ENCODE measurements at regions not wholly inside any gene's neighbourhood (a gene's known extent, or its start where the extent isn't known, plus 50 kb on each side); places are given as distances from the start of the nearest gene placed in this dataset.

DNA sequence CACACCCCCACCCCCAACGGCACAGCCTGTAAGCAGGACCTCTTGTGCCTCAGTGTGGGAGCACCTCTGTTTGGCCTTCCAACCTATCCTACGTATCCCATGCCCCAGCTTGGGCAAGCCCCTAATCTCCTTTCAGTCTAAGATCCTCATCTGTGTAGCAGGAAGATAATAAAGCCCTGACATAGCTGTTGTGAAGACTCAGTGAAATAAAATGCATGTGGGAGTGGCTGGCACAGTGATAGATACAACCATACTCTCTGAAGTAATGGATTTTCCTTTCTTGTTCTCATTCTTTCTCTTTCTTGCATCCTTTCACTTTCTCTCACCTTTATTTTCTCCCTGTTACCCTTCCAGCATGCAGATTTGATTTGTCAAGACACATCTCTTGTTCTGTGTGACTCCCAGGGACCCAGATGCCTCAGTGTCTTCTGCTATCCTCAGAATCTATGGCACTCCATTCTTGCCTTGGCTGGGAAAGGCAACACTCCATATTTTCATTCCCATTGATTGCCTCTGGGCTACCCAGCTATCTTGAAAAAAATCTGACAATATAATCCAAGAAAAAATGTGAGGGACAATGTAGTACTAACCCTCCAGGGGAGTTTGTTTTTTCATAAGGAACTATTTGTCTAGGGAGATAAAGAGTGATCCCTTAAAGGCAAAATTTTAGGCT is 207.2 kb upstream of the SETBP1 start:
- DNase-seq (no peak), ATAC-seq (peak; percentile 29)
- H3K4me3 ChIP-seq: no peak overlapping the region
- H3K36me3 ChIP-seq: no peaks in the 10 kb centered on the region
- H3K4me1 ChIP-seq: no peaks in the 10 kb centered on the region
- intact Hi-C loops (cut with DNase I): no loop called here
- H3K9me3 ChIP-seq: no peaks in the 10 kb centered on the region
- TF ChIP-seq, protein P1, sequence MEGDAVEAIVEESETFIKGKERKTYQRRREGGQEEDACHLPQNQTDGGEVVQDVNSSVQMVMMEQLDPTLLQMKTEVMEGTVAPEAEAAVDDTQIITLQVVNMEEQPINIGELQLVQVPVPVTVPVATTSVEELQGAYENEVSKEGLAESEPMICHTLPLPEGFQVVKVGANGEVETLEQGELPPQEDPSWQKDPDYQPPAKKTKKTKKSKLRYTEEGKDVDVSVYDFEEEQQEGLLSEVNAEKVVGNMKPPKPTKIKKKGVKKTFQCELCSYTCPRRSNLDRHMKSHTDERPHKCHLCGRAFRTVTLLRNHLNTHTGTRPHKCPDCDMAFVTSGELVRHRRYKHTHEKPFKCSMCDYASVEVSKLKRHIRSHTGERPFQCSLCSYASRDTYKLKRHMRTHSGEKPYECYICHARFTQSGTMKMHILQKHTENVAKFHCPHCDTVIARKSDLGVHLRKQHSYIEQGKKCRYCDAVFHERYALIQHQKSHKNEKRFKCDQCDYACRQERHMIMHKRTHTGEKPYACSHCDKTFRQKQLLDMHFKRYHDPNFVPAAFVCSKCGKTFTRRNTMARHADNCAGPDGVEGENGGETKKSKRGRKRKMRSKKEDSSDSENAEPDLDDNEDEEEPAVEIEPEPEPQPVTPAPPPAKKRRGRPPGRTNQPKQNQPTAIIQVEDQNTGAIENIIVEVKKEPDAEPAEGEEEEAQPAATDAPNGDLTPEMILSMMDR (IDR thresholded peaks at IDR 0.05): no peak
- H3K27ac ChIP-seq: no peak overlapping the region
- no peaks in the 10 kb centered on the region for H3K27me3 ChIP-seq

DNA sequence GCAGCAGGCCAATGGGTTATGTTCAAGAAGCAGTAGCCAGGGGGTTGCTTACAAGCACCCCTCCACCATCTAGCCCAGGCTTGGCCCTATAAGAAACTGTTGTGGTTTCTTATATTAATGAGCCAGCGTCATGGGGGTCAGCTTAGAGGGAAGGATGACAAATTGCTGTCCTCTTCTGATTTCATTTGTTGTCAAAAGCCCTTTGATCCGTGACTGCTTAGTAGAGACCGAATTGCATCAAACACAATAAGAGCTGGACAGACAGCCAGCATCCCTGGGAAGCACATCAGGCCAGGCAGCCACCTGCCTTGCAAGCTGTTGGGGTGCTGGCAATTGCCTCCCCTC is 206.6 kb upstream of the SETBP1 start:
- intact Hi-C loops (cut with DNase I): no loop called here
- Histone ChIP-seq H3K4me3 (no peak overlapping the region), H3K27me3 (no peaks in the 10 kb centered on the region), H3K27ac (no peak overlapping the region), H3K4me1 (no peaks in the 10 kb centered on the region), H3K36me3 (no peaks in the 10 kb centered on the region), H3K9me3 (no peaks in the 10 kb centered on the region)
- ATAC-seq: no peak
- DNase-seq: no peak
- TF ChIP-seq, protein P1 (IDR thresholded peaks at IDR 0.05): no peak

- intact Hi-C loops (cut with DNase I): no loop called here
- no peak overlapping the region for H3K27ac ChIP-seq
- H3K4me3 ChIP-seq: no peak overlapping the region
- ATAC-seq (no peak), DNase-seq (no peak)
- no peaks in the 10 kb centered on the region for H3K4me1 ChIP-seq
- H3K9me3 ChIP-seq: peaks cover 3% of the 10 kb centered on the region
- no peaks in the 10 kb centered on the region for H3K27me3 ChIP-seq
- TF ChIP-seq, protein P1 (IDR thresholded peaks at IDR 0.05): no peak
- H3K36me3 ChIP-seq: no peaks in the 10 kb centered on the region
These were observed 206.1 kb upstream of the SETBP1 start for GRCh38 chr18:44474591-44474990.

- Histone ChIP-seq H3K9me3 (peaks cover 3% of the 10 kb centered on the region), H3K36me3 (no peaks in the 10 kb centered on the region), H3K27ac (no peak overlapping the region), H3K27me3 (no peaks in the 10 kb centered on the region), H3K4me3 (no peak overlapping the region), H3K4me1 (no peaks in the 10 kb centered on the region)
- intact Hi-C loops (cut with DNase I): no loop called here
- DNase-seq: no peak
- TF ChIP-seq, protein P1 (IDR thresholded peaks at IDR 0.05): no peak
- ATAC-seq: no peak
These were observed 197.9 kb upstream of the SETBP1 start for GRCh38 chr18:44482761-44483160.

DNA sequence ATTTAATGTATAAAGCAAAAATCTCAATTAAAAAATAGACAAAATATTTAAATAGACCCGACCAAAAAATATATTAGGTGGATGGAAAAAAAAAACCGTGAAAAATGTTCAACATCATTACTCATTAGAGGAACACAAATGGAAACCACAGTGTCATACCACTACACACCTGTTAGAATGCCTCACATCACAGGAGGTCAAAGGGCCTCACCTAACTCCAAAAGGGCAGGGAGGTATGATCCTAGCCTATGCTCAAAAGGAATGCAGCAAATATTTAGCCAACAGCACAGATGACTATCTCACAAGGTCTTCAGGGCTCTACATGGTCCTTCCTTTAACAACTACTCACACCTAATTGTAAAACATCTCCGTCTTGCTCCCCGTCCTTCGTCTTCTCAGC is 185.5 kb upstream of the SETBP1 start:
- H3K9me3 ChIP-seq: no peaks in the 10 kb centered on the region
- no peaks in the 10 kb centered on the region for H3K27me3 ChIP-seq
- TF ChIP-seq, protein P1 (IDR thresholded peaks at IDR 0.05): no peak
- H3K36me3 ChIP-seq: no peaks in the 10 kb centered on the region
- H3K4me3 ChIP-seq: no peak overlapping the region
- DNase-seq (no peak), ATAC-seq (no peak)
- no peaks in the 10 kb centered on the region for H3K4me1 ChIP-seq
- H3K27ac ChIP-seq: no peak overlapping the region
- intact Hi-C loops (cut with DNase I): no loop called here

DNA sequence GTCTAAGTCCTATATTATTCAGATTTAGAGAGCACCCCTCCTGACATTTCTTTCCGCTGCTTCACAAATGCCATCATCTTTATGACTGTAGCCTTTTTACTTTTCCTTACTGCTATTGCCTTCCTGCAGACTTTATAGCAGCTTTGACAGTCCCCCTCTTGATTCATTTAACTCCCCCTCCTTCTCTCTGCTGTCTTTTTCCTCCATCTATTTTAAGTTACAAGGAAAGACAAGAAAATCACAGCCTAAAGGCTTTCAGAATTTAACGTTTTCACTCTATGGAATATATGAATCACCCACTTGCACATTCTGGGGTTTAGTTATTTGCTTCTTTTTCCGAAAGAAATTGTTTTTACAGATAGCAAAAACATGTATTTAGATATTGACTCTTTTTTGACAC is 183.4 kb upstream of the SETBP1 start:
- Histone ChIP-seq H3K36me3 (no peaks in the 10 kb centered on the region), H3K27ac (no peak overlapping the region), H3K27me3 (no peaks in the 10 kb centered on the region), H3K4me1 (no peaks in the 10 kb centered on the region), H3K4me3 (no peak overlapping the region), H3K9me3 (no peaks in the 10 kb centered on the region)
- ATAC-seq: no peak
- intact Hi-C loops (cut with DNase I): no loop called here
- TF ChIP-seq, protein P1 (IDR thresholded peaks at IDR 0.05): no peak
- no peak for DNase-seq

Measured in upper lobe of right lung (tissue), 1 donor.